ENCODE measurements at regions not wholly inside any gene's neighbourhood (a gene's known extent, or its start where the extent isn't known, plus 50 kb on each side); places are given as distances from the start of the nearest gene placed in this dataset.
"Not testable (repeated sequence)": the region's sequence is repeated elsewhere in the genome, so short reads cannot be mapped to it uniquely, and the experiment has no call there.

GRCh38 chr4:179163147-179163546, 1720.9 kb upstream of the AGA start:
- no peak for DNase-seq

- no peak for DNase-seq
Measured at GRCh38 chr4:179164267-179164999, 1722.2 kb upstream of the AGA start.

DNA sequence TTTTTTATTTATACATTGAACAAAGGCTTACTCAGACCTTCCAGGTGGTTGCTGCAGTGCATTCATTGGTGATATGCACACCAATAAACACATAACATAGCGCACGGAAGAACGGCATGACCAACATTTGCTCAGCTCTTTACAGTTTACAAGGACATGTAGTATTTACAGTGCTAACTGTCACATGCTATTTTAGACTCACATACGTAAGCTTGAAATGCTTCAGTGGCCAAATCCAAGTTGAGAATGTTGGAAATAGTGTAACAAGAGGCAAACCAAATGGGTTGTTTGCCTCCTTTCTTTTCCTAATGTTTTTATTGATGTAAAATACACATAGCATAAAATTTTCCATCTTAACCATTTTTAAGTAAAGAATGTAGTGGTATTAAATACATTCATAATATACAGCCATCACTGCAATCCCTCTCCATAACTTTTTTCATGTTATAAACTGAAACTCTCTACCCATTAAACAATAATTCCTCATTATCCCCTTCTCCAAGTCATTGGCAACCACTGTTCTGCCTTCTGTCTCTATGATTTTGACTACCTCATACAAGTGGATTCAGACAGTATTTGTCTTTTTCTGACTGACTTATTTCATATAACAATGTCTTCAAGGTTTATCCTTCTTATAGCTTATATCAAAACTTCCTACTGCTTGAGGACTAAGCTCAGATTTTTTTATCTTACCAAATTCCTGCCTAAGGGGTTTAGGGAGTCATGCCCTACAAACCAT, 1722.9 kb upstream of the AGA start:
- DNase-seq, result no peak

- DNase-seq, result no peak
Measured at GRCh38 chr4:179165862-179166261, 1723.6 kb upstream of the AGA start.

- DNase-seq, result not testable (repeated sequence)
Measured at GRCh38 chr4:179170308-179170707, 1728.1 kb upstream of the AGA start.

GRCh38 chr4:179182741-179183140, 1740.5 kb upstream of the AGA start:
- DNase-seq, result no peak

GRCh38 chr4:179195887-179196286, 1753.7 kb upstream of the AGA start:
- no peak for DNase-seq

DNA sequence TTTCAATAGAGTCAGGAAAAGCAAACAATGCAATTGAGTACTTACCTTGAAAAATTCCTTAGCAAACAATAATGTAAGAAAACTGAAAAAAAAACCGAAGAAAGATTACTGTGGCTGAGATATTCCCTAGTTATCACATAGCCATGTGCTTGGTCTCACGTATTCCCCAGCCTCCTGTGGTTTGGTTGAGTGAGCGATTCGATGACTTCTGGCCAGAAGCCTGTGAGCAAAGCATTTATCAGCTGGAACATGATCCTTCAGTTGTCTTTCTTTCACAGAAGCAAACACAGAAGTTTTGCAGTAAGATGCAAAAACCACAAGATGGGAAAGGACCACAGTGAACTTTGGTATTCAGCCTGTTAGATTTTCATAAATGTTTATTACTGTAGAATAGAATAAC, 1754.3 kb upstream of the AGA start:
- no peak for DNase-seq

- no peak for DNase-seq
Measured at GRCh38 chr4:179200681-179201080, 1758.4 kb upstream of the AGA start.

DNA sequence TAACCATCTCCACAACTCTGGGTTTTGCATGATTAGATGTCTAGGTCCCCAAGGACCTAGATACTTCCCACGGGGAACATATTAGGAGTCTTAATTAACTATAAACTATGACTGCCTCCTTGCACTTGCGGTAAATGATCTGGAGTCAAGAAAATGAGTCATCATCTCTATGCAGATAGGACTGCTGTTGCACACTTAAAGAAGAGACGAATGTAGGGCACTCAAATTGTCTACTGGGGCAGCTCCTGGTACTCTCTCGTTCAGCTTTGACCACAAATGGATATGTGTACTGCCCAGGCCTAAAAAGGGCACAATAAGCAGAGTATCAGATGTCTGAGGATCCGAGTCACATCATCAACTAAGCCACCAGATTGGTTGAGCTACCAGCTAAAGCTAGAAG, 1783.4 kb upstream of the AGA start:
- no peak for DNase-seq

DNA sequence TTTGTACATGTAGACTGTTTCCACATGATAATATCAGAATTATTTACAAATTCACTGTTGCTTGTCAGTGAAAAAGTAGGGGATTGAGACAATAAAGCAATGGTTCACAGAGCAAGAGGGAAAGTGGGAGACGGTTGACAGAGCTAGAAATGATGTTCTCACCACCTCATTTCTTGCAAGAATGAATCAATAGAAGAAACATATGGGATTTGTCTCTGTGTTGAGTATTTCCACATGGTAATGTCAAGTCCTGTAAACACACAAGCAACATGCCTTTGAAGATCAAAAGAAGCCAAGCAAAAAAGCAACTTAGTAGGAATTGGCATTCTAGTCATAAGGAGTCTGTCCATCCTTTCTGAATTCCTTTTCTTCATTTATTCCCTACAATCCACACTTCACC, 1806.6 kb upstream of the AGA start:
- no peak for DNase-seq

GRCh38 chr4:179268791-179269190, 1826.6 kb upstream of the AGA start:
- no peak for DNase-seq

- DNase-seq, result no peak
Measured at GRCh38 chr4:179272282-179272681, 1830.0 kb upstream of the AGA start.

GRCh38 chr4:179278647-179279046, 1836.4 kb upstream of the AGA start:
- DNase-seq, result no peak

- DNase-seq, result no peak
Measured at GRCh38 chr4:179285696-179286095, 1843.5 kb upstream of the AGA start.

GRCh38 chr4:179291657-179292056, 1849.4 kb upstream of the AGA start:
- DNase-seq, result no peak

GRCh38 chr4:179292468-179292867, 1850.2 kb upstream of the AGA start:
- no peak for DNase-seq

GRCh38 chr4:179307297-179308136, 1865.3 kb upstream of the AGA start:
- DNase-seq, result peak; percentile 35

GRCh38 chr4:179313823-179314222, 1871.6 kb upstream of the AGA start:
- DNase-seq, result no peak

DNA sequence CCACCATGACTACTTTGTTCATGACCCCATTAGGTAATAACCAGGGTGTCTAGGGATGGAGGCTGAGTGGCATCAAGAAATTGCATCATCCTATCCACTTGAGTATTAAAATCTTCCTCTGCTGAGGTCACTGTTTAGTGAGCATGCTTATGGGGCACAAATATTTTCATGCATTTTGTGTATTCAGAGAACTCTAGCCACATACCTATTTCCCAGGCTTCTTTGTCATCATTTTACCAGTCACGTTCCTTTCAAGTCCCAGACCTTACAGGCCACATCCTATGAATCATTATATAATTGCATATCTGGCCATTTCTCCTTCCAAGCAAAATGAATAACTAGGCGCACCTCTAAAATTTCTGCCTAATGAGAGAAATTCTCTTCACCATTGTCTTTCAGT, 1882.9 kb upstream of the AGA start:
- no peak for DNase-seq

DNA sequence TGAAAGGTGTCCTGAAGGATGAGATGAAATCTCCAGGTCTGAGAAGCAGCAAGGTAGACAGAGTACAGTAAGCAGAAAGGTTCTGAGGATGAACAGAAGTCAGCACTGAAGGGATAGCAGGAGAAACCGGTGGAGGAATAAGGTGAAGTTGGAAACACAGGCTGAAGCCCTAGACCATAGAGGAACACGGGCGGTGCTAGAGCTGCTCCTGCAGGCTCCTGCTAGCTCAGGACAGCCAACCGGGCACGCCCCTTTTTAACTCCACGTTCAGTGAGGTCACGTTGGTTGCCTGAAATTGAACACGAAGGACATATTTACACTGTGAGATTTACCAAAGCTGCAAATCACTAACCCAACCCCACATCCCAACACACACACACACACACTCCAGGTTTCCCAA, 1886.4 kb upstream of the AGA start:
- no peak for DNase-seq

DNA sequence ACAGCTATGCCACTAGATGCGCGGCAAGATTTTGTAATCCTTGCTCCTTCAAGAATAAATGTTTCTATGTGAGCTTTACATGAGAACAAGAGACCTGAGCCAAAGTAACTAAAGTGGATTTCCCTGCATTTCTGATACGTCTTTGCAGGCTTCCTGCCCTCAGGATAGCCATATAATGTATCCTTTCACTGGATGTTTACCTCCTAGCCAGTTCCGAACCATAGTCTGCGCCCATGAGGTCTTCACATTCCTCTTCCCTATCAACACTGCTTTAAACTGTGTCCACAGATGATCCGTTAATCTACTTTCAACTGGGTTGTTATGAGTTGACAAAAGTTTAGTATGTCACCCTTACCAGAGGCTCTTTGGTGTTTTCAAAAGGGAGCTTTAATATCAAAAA, 1889.1 kb upstream of the AGA start:
- DNase-seq, result no peak

- DNase-seq, result no peak
Measured at GRCh38 chr4:179344861-179345260, 1902.6 kb upstream of the AGA start.

DNA sequence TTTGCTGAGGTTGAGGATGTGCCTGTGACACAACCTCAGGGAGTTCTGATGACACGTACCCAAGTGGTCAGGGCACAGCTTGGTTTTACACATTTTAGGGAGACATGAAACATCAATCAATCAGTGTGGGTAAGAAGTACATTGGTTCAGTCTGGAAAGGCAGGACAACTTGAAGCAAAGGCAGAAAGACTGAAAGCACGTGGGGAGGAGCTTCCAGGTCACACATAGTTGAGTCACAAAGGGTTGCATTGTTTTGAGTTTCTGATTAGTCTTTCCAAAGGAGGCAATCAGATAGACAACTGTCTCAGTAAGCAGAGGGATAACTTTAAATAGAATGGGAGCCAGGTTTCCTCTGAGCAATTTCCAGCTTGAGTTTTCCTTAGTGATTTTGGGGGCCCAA, 1910.0 kb upstream of the AGA start:
- no peak for DNase-seq

Measured in stimulated activated CD8-positive, alpha-beta memory T cell treated with anti-CD3 and anti-CD28 coated beads, Interleukin-4, amount 100 ng/mL, for 48 hours (primary cell).